GM19239 (cell line): ENCODE measurements at regions not wholly inside any gene's neighbourhood (a gene's known extent, or its start where the extent isn't known, plus 50 kb on each side); places are given as distances from the start of the nearest gene placed in this dataset.

Source experiments
- DNase-seq: peaks from one replicate; pipeline ENCODE4 v3.0.0; 2011; ENCODE audit warnings: low spot score; ENCODE audit not compliant: insufficient read length
- FAIRE-seq: peaks from 2 replicates; lab custom pipeline; 2011; peaks lifted over from hg19 to GRCh38; lab: Jason Lieb, UNC

- DNase-seq: no peak
- no peak for FAIRE-seq
Observed at GRCh38 chr6:44050872-44051505, 76.3 kb downstream of the MRPL14 start.

GRCh38 chr6:44049989-44050871 lies 77.0 kb downstream of the MRPL14 start:
- no peak for FAIRE-seq
- no peak for DNase-seq

GRCh38 chr6:44049163-44049988 lies 77.9 kb downstream of the MRPL14 start:
- FAIRE-seq: no peak
- no peak for DNase-seq

- no peak for FAIRE-seq
Observed at GRCh38 chr6:44048277-44048676, 79.0 kb downstream of the MRPL14 start.

GRCh38 chr6:44047801-44048200 lies 79.5 kb downstream of the MRPL14 start:
- no peak for FAIRE-seq
- no peak for DNase-seq

More at GRCh38 chr6:44048277-44048676, 79.0 kb downstream of the MRPL14 start:
- DNase-seq: no peak

- no peak for FAIRE-seq
Observed at GRCh38 chr6:44047179-44047546, 80.1 kb downstream of the MRPL14 start.

GRCh38 chr6:44046516-44047178 lies 80.6 kb downstream of the MRPL14 start:
- DNase-seq: no peak
- FAIRE-seq: no peak

More at GRCh38 chr6:44047179-44047546, 80.1 kb downstream of the MRPL14 start:
- DNase-seq: no peak

GRCh38 chr6:44045672-44046015 lies 81.6 kb downstream of the MRPL14 start:
- DNase-seq (no peak), FAIRE-seq (no peak)

- FAIRE-seq (no peak), DNase-seq (no peak)
Observed at GRCh38 chr6:44044940-44045671, 82.1 kb downstream of the MRPL14 start.

GRCh38 chr6:44044154-44044539 lies 83.1 kb downstream of the MRPL14 start:
- FAIRE-seq: no peak
- no peak for DNase-seq

- no peak for FAIRE-seq
- DNase-seq: no peak
Observed at GRCh38 chr6:44043479-44044153, 83.6 kb downstream of the MRPL14 start.

- no peak for DNase-seq
- no peak for FAIRE-seq
Observed at GRCh38 chr6:44042989-44043478, 84.2 kb downstream of the MRPL14 start.

- FAIRE-seq (no peak), DNase-seq (no peak)
Observed at GRCh38 chr6:44042261-44042988, 84.8 kb downstream of the MRPL14 start.

GRCh38 chr6:44041461-44042260 lies 85.6 kb downstream of the MRPL14 start:
- DNase-seq (no peak), FAIRE-seq (no peak)

GRCh38 chr6:44040786-44041185 lies 86.5 kb downstream of the MRPL14 start:
- DNase-seq (no peak), FAIRE-seq (no peak)

GRCh38 chr6:44039839-44040350 lies 87.4 kb downstream of the MRPL14 start:
- FAIRE-seq (no peak), DNase-seq (no peak)

GRCh38 chr6:44039191-44039719 lies 88.0 kb downstream of the MRPL14 start:
- no peak for DNase-seq
- FAIRE-seq: no peak
